ENCODE measurements at regions not wholly inside any gene's neighbourhood (a gene's known extent, or its start where the extent isn't known, plus 50 kb on each side); places are given as distances from the start of the nearest gene placed in this dataset.

DNA sequence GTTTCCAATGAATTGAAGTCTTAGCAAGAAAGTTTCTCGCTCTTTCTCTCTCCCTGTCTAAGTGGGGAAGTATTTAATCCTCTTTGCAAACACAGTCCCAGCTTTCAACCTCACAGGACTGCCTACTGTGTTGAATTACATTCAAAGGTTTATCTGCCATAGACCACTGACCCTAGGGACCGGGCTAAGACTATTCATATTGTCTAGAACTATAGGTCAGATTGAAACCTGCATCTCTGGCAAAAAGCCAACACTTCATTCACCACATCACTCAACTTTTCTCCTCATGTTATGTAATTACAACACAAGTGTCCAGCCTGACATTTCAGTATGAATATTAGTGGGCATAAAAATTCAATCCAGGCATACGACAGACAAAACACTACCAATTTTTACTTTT lies 314.7 kb upstream of the RSPO3 start:
- H3K4me1 ChIP-seq (ENCODE audit: control insufficient read depth, insufficient read depth, low read length), result no peaks in the 10 kb centered on the region
- POLR2A ChIA-PET, result no interaction called here
- no peaks in the 10 kb centered on the region for H3K9me3 ChIP-seq (ENCODE audit: control insufficient read depth, insufficient read depth, low read depth, low read length)
- TF ChIP-seq ZNF394 (tag by site-specific recombination; IDR thresholded peaks at IDR 0.05; ENCODE audit: borderline replicate concordance), result no peak
- CTCF ChIA-PET, result interaction anchor here (0.6 to 3.6 kb wide), 24 partner anchors 8 to 805 kb away, joined by 3 to 10 read pairs (median 4); no protein-coding TSS in a partner anchor
- H3K36me3 ChIP-seq (ENCODE audit: control insufficient read depth in 2 of 2, insufficient read depth in 1 of 2, low read length in 2 of 2), result no peaks in the 10 kb centered on the region
- H3K4me3 ChIP-seq (ENCODE audit: low read depth, low read length), result no peak overlapping the region
- no peak overlapping the region for H3K27ac ChIP-seq (ENCODE audit: extremely low read depth, low read depth, low read length)

DNA sequence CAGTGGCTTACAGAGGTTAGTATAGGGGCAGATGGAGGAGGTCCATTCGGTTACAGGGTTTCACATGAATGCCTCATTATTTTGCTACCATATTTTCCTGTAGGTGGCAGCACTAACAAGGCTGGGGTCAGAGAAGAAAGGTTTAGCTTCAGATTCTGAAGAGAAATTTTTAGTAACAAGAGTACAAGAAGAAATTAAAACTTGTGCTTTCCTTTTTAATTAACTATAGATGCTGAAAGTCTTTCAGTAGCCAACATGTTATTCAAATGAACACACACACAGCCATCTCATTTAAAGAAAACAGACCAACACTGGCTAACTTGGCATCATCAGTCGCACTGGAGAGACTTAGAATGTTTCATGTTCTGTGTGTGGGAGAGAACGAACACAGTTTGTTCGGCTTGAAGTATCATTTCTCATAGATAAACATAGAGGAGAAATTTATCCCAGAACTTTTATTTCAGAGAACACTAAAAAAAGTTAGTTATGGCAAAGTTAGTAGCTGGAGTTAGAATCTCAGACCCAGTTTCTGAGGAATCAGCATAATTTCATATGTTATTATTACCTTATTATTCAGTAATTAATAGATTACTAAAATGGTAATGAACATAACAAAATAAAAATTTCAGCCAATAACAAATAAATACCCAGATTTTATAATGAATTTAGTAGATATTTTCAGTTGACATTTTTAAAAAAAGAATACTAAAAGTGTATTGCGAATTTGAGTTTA lies 314.0 kb upstream of the RSPO3 start:
- H3K27ac ChIP-seq (ENCODE audit: extremely low read depth, low read depth, low read length), result no peak overlapping the region
- H3K36me3 ChIP-seq (ENCODE audit: control insufficient read depth in 2 of 2, insufficient read depth in 1 of 2, low read length in 2 of 2), result no peaks in the 10 kb centered on the region
- H3K4me1 ChIP-seq (ENCODE audit: control insufficient read depth, insufficient read depth, low read length), result no peaks in the 10 kb centered on the region
- no peak overlapping the region for H3K4me3 ChIP-seq (ENCODE audit: low read depth, low read length)
- ChIA-PET CTCF (interaction anchor here (0.6 to 3.6 kb wide), 42 partner anchors 8 to 806 kb away, joined by 3 to 10 read pairs (median 4); no protein-coding TSS in a partner anchor), POLR2A (no interaction called here)
- TF ChIP-seq ZNF341 (tag by site-specific recombination; IDR thresholded peaks at IDR 0.05; ENCODE audit: low read depth) (no peak), ZNF664 (tag by site-specific recombination; IDR thresholded peaks at IDR 0.05) (0 out of 2 replicates have a peak, but pooled peaks have one; percentile 44), PRDM1 (tag by site-specific recombination; IDR thresholded peaks at IDR 0.05) (peak; percentile 76), KLF10 (tag by site-specific recombination; IDR thresholded peaks at IDR 0.05) (no peak), ZNF654 (tag by site-specific recombination; IDR thresholded peaks at IDR 0.05; ENCODE audit: low read depth) (peak; percentile 60), ZNF660 (tag by site-specific recombination; IDR thresholded peaks at IDR 0.05) (0 out of 2 replicates have a peak, but pooled peaks have one; percentile 19)
- TF ChIP-seq, protein P1, sequence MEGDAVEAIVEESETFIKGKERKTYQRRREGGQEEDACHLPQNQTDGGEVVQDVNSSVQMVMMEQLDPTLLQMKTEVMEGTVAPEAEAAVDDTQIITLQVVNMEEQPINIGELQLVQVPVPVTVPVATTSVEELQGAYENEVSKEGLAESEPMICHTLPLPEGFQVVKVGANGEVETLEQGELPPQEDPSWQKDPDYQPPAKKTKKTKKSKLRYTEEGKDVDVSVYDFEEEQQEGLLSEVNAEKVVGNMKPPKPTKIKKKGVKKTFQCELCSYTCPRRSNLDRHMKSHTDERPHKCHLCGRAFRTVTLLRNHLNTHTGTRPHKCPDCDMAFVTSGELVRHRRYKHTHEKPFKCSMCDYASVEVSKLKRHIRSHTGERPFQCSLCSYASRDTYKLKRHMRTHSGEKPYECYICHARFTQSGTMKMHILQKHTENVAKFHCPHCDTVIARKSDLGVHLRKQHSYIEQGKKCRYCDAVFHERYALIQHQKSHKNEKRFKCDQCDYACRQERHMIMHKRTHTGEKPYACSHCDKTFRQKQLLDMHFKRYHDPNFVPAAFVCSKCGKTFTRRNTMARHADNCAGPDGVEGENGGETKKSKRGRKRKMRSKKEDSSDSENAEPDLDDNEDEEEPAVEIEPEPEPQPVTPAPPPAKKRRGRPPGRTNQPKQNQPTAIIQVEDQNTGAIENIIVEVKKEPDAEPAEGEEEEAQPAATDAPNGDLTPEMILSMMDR (tag by site-specific recombination; IDR thresholded peaks at IDR 0.05), result peak; percentile 45; the same call in 1 of the 2 replicates
- H3K9me3 ChIP-seq (ENCODE audit: control insufficient read depth, insufficient read depth, low read depth, low read length), result no peaks in the 10 kb centered on the region

DNA sequence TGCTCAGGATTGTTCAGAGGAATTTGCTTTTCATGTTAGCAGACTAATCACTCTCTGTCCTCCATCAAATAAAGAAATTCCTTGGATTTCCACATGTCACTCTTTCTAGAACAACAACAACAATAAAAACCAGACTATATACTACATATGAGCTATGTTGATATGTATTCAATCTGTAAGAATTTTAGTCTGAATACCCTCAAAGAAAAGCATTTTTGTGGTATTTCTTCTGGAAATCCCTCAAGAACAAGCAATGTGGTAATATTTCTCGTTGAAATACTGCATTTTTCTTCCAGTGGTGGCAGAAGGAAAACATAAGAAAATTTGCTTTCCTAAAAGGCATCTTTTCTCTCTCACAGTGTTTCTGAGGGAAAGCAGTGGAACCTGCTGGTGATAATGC lies 312.6 kb upstream of the RSPO3 start:
- Histone ChIP-seq H3K4me3 (ENCODE audit: low read depth, low read length) (no peak overlapping the region), H3K36me3 (ENCODE audit: control insufficient read depth in 2 of 2, insufficient read depth in 1 of 2, low read length in 2 of 2) (no peaks in the 10 kb centered on the region), H3K4me1 (ENCODE audit: control insufficient read depth, insufficient read depth, low read length) (no peaks in the 10 kb centered on the region), H3K9me3 (ENCODE audit: control insufficient read depth, insufficient read depth, low read depth, low read length) (no peaks in the 10 kb centered on the region), H3K27ac (ENCODE audit: extremely low read depth, low read depth, low read length) (no peak overlapping the region)
- no peak for TF ChIP-seq ZNF501 (tag by site-specific recombination; IDR thresholded peaks at IDR 0.05)
- CTCF ChIA-PET, result interaction anchor here (0.5 to 2.7 kb wide), 6 partner anchors 9 to 814 kb away, joined by 3 to 10 read pairs (median 4); no protein-coding TSS in a partner anchor
- POLR2A ChIA-PET, result no interaction called here

DNA sequence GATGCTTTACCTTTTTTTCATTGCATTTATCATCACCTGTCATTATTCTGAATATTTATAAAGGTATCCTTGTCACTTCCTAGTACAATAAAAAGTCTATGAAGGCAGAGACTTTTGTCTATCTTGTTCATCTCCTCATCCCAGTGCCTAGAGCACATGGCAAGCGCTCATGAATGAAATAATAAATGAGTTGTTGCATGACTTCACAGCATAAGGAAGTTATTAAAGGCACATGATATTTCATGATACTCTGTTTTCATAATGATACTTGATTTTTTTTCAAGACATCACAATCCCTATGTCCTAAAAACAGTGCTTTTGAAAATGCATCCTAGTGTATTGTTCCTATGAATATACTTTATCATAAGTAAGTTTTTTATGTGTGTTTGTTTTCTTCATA lies 310.6 kb upstream of the RSPO3 start:
- no peak overlapping the region for H3K27ac ChIP-seq (ENCODE audit: extremely low read depth, low read depth, low read length)
- H3K9me3 ChIP-seq (ENCODE audit: control insufficient read depth, insufficient read depth, low read depth, low read length), result no peaks in the 10 kb centered on the region
- H3K36me3 ChIP-seq (ENCODE audit: control insufficient read depth in 2 of 2, insufficient read depth in 1 of 2, low read length in 2 of 2), result no peaks in the 10 kb centered on the region
- POLR2A ChIA-PET, result no interaction called here
- CTCF ChIA-PET, result interaction anchor here (1.0 kb wide), 1 partner anchor 10 kb away, joined by 7 read pairs; no protein-coding TSS in a partner anchor
- H3K4me1 ChIP-seq (ENCODE audit: control insufficient read depth, insufficient read depth, low read length), result peaks cover 6% of the 10 kb centered on the region
- TF ChIP-seq, protein P2, sequence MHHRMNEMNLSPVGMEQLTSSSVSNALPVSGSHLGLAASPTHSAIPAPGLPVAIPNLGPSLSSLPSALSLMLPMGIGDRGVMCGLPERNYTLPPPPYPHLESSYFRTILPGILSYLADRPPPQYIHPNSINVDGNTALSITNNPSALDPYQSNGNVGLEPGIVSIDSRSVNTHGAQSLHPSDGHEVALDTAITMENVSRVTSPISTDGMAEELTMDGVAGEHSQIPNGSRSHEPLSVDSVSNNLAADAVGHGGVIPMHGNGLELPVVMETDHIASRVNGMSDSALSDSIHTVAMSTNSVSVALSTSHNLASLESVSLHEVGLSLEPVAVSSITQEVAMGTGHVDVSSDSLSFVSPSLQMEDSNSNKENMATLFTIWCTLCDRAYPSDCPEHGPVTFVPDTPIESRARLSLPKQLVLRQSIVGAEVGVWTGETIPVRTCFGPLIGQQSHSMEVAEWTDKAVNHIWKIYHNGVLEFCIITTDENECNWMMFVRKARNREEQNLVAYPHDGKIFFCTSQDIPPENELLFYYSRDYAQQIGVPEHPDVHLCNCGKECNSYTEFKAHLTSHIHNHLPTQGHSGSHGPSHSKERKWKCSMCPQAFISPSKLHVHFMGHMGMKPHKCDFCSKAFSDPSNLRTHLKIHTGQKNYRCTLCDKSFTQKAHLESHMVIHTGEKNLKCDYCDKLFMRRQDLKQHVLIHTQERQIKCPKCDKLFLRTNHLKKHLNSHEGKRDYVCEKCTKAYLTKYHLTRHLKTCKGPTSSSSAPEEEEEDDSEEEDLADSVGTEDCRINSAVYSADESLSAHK (tag by site-specific recombination; IDR thresholded peaks at IDR 0.05), result no peak
- TF ChIP-seq ZNF48 (tag by site-specific recombination; IDR thresholded peaks at IDR 0.05) (no peak), ZIC2 (tag by site-specific recombination; IDR thresholded peaks at IDR 0.05) (no peak), ZNF624 (tag by site-specific recombination; IDR thresholded peaks at IDR 0.05) (no peak), ZFHX2 (tag by site-specific recombination; conservative IDR thresholded peaks at IDR 0.05) (no peak), KLF7 (tag by site-specific recombination; IDR thresholded peaks at IDR 0.05; ENCODE audit: borderline replicate concordance) (no peak), KLF16 (tag by site-specific recombination; IDR thresholded peaks at IDR 0.05) (no peak), ZNF561 (tag by site-specific recombination; IDR thresholded peaks at IDR 0.05; ENCODE audit: borderline replicate concordance) (no peak), ZNF335 (tag by site-specific recombination; conservative IDR thresholded peaks at IDR 0.05) (no peak)
- TF ChIP-seq, protein P3, sequence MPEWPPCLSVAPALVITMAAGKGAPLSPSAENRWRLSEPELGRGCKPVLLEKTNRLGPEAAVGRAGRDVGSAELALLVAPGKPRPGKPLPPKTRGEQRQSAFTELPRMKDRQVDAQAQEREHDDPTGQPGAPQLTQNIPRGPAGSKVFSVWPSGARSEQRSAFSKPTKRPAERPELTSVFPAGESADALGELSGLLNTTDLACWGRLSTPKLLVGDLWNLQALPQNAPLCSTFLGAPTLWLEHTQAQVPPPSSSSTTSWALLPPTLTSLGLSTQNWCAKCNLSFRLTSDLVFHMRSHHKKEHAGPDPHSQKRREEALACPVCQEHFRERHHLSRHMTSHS (tag by site-specific recombination; IDR thresholded peaks at IDR 0.05), result no peak
- H3K4me3 ChIP-seq (ENCODE audit: low read depth, low read length), result no peak overlapping the region

Data from HEK293 (cell line).